GM12874 (cell line): ENCODE measurements at regions not wholly inside any gene's neighbourhood (a gene's known extent, or its start where the extent isn't known, plus 50 kb on each side); places are given as distances from the start of the nearest gene placed in this dataset.

ENCODE experiments used
- CTCF ChIP-seq: IDR thresholded peaks from 2 replicates; pipeline ENCODE4 v1.5.1; 2011; ENCODE audit warnings: low read depth, mild to moderate bottlenecking, control low read depth, low read length, moderate library complexity; ENCODE audit not compliant: insufficient read depth

GRCh38 chr10:58896229-58896628, 280.2 kb upstream of the PHYHIPL start:
- TF ChIP-seq CTCF: no peak

- no peak for TF ChIP-seq CTCF
Measured at GRCh38 chr10:58897236-58897635, 279.2 kb upstream of the PHYHIPL start.

- no peak for TF ChIP-seq CTCF
Measured at GRCh38 chr10:58897708-58898107, 278.7 kb upstream of the PHYHIPL start.

- no peak for TF ChIP-seq CTCF
Measured at GRCh38 chr10:58898854-58899573, 277.4 kb upstream of the PHYHIPL start.

GRCh38 chr10:58901092-58901646, 275.3 kb upstream of the PHYHIPL start:
- TF ChIP-seq CTCF: no peak

- TF ChIP-seq CTCF: no peak
Measured at GRCh38 chr10:58903071-58903470, 273.4 kb upstream of the PHYHIPL start.

GRCh38 chr10:58909881-58910280, 266.6 kb upstream of the PHYHIPL start:
- no peak for TF ChIP-seq CTCF
